PFSK-1 (cell line): ENCODE measurements at regions not wholly inside any gene's neighbourhood (a gene's known extent, or its start where the extent isn't known, plus 50 kb on each side); places are given as distances from the start of the nearest gene placed in this dataset.

ENCODE experiments used
- FOXP2 ChIP-seq: optimal IDR thresholded peaks from 2 replicates; pipeline ENCODE3; 2011; ENCODE audit warnings: borderline replicate concordance, control low read depth, inconsistent platforms; ENCODE audit not compliant: insufficient read depth; ENCODE audit errors: extremely low read length, extremely low read depth
- POLR2AphosphoS5 ChIP-seq: IDR thresholded peaks from 2 replicates; pipeline ENCODE4 v1.6.1; 2012; ENCODE audit warnings: low read depth, mild to moderate bottlenecking, control low read depth, low read length, moderate library complexity
- REST ChIP-seq, 2 experiments: IDR thresholded peaks; 2 replicates each; pipeline versions ENCODE4 v1.6.1 to v1.8.0; 2011 to 2012; ENCODE audit warnings: low read depth in 2 of 2, low read length in 2 of 2, control low read depth in 1 of 2, inconsistent platforms in 1 of 2, mild to moderate bottlenecking in 1 of 2, moderate library complexity in 1 of 2; ENCODE audit not compliant: insufficient read depth in 1 of 2
- SIN3A ChIP-seq: IDR thresholded peaks from 2 replicates; pipeline ENCODE4 v1.6.1; 2012; ENCODE audit warnings: mild to moderate bottlenecking, low read length, moderate library complexity, borderline replicate concordance; ENCODE audit not compliant: insufficient read depth
- TAF1 ChIP-seq: IDR thresholded peaks from 2 replicates; pipeline ENCODE4 v1.6.1; 2012; ENCODE audit warnings: low read length, control low read depth, borderline replicate concordance; ENCODE audit not compliant: insufficient read depth

DNA sequence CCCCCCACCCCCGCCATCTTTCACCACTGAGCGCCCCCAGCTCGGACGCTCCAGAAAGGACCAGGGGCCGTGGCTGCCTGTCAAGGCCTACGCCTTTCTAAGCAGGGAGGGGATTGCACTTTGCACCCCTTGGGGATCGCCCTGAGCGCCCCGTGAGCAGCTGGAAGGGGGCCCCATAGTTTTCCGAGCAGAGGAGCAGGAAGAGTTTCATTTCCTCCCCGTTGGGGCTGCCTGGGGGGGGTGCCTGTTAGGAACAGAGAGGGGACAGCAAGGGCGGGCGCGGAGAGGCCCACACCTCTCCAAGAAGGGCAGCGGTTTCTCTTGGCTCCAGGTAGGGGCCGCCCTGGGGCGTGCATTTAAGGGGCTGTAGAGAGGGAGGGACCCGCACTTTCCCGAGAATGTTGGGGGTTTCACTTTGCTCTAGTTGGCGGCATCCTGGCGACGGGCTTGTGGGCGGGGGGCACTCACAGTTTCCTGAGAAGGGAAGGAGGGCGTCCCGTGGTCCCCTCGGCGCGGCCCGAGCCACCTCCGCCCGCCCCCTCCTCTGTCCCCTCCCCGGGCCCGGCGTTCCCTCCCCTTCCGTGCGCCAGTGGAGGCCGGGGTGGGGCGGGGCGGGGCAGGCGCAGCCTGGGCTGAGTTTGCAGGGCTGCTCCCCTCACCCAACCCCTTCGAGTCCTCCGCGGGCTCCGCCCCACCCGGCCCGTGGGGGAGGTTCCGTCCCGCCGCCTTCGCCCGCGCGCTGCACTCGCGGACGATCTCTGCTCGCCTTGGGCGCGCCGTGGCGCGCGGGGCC is 82.3 kb upstream of the CD99 start:
- peak; percentile 76 for TF ChIP-seq POLR2AphosphoS5
- TF ChIP-seq REST (IDR thresholded peaks at IDR 0.05; ENCODE audit: insufficient read depth in 1 of 2, low read depth in 2 of 2, low read length in 2 of 2): no peak

DNA sequence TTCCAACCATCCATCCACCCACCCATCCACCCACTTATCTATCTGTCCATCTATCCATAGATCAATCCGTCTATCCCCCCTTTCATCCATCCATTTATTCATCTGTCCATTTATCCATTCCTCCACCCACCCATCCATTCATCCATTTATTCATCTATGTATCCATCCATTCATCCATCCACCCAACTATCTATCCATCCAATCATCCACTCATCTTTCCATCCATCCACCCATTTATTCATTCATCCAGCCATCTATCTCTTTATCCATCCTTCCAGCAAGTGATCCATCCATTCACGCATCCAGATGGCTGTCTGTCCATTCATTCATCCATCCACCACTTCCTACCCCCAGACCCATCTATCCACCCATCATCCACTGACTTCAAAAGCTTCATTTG is 84.0 kb upstream of the CD99 start:
- TF ChIP-seq FOXP2 (no peak), TAF1 (no peak), REST (IDR thresholded peaks at IDR 0.05; ENCODE audit: insufficient read depth in 1 of 2, low read depth in 2 of 2, low read length in 2 of 2) (no peak), POLR2AphosphoS5 (no peak), SIN3A (no peak)

DNA sequence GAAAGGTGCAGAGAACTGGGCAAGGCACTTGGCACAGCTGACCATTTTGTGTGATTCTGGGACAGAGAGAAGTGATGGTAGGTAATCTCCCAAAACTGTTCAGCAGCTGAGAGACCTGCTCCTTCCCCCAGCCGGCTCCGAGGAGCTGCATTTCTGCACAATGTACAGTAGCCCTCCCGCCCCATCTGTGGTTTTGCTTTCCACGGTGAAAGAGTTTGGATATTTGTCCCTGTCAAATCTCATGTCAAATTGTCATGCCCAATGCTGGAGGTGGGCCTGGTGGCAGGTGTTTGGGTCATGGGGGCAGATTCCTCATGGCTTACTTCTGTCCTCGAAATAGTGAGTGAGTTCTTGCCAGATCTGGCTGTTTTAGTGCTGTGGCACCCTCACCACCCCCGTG is 90.5 kb upstream of the CD99 start:
- TF ChIP-seq SIN3A (no peak), REST (IDR thresholded peaks at IDR 0.05; ENCODE audit: insufficient read depth in 1 of 2, low read depth in 2 of 2, low read length in 2 of 2) (no peak)

- TF ChIP-seq TAF1 (no peak), FOXP2 (no peak), SIN3A (no peak), REST (IDR thresholded peaks at IDR 0.05; ENCODE audit: insufficient read depth in 1 of 2, low read depth in 2 of 2, low read length in 2 of 2) (no peak), POLR2AphosphoS5 (no peak)
These were observed 94.4 kb upstream of the CD99 start for GRCh38 chrX:2596555-2597255.

- no peak for TF ChIP-seq TAF1
- TF ChIP-seq FOXP2: no peak
- TF ChIP-seq SIN3A: no peak
- TF ChIP-seq POLR2AphosphoS5: no peak
- TF ChIP-seq REST (IDR thresholded peaks at IDR 0.05; ENCODE audit: insufficient read depth in 1 of 2, low read depth in 2 of 2, low read length in 2 of 2): no peak
These were observed 95.0 kb upstream of the CD99 start for GRCh38 chrX:2596045-2596444.
